WTC11 (cell line): ENCODE measurements at regions not wholly inside any gene's neighbourhood (a gene's known extent, or its start where the extent isn't known, plus 50 kb on each side); places are given as distances from the start of the nearest gene placed in this dataset.

Experiments
- ATAC-seq: fragments of 200-7000 bp; cut with Tn5 transposase; 2 replicates; pipeline ENCODE4 v1.10.0; 2021; ENCODE audit warnings: mild to moderate bottlenecking, moderate library complexity
- CTCF ChIA-PET: fragments of 300-600 bp; sonication (Branson Sonifier 250); formaldehyde crosslinking; loops from one replicate; lab custom pipeline; 2021; ENCODE audit warnings: antibody characterized with exemption; lab: Charles Lee
- POLR2A ChIA-PET: fragments of 350-600 bp; sonication (Branson Sonifier 250); formaldehyde crosslinking; loops from one replicate; lab custom pipeline; 2021; ENCODE audit warnings: antibody characterized with exemption; lab: Charles Lee
- DNase-seq: peaks from one replicate; pipeline ENCODE4 v3.0.0; 2021; ENCODE audit warnings: low spot score
- H3K27ac Mint-ChIP-seq: 2 replicates; pipeline ENCODE4 v1.8.0; 2021; ENCODE audit warnings: mixed read lengths
- H3K27me3 Mint-ChIP-seq: 2 replicates; pipeline ENCODE4 v1.8.0; 2021; ENCODE audit warnings: low read depth, mild to moderate bottlenecking, moderate library complexity, mixed read lengths
- H3K36me3 Mint-ChIP-seq: 2 replicates; pipeline ENCODE4 v1.8.0; 2021; ENCODE audit warnings: mixed read lengths
- H3K4me1 Mint-ChIP-seq: 2 replicates; pipeline ENCODE4 v1.8.0; 2022; ENCODE audit warnings: mixed read lengths
- H3K4me3 Mint-ChIP-seq: 2 replicates; pipeline ENCODE4 v1.8.0; 2021; ENCODE audit warnings: mild to moderate bottlenecking, moderate library complexity, mixed read lengths
- H3K9me3 Mint-ChIP-seq: 2 replicates; pipeline ENCODE4 v1.8.0; 2021; ENCODE audit warnings: mixed read lengths
- CBFB ChIP-seq: sonication (generic); formaldehyde crosslinking; IDR thresholded peaks from 2 replicates; pipeline ENCODE4 v1.8.1; 2022; ENCODE audit warnings: mild to moderate bottlenecking, low read depth, missing genetic modification reagents
- CREM ChIP-seq: sonication (generic); formaldehyde crosslinking; IDR thresholded peaks from 2 replicates; pipeline ENCODE4 v1.8.1; 2022; ENCODE audit warnings: mild to moderate bottlenecking, missing genetic modification reagents, moderate library complexity
- ELF4 ChIP-seq: sonication (generic); formaldehyde crosslinking; IDR thresholded peaks from 2 replicates; pipeline ENCODE4 v1.8.1; 2022; ENCODE audit warnings: low read depth, mild to moderate bottlenecking, moderate library complexity, missing genetic modification reagents
- EMX1 ChIP-seq: fragments of 250-450 bp; sonication (Bioruptor Pico); IDR thresholded peaks from 2 replicates; pipeline ENCODE4 v1.8.0; 2021; ENCODE audit warnings: mild to moderate bottlenecking
- ESRRA ChIP-seq: sonication (generic); formaldehyde crosslinking; IDR thresholded peaks from 2 replicates; pipeline ENCODE4 v1.8.1; 2022; ENCODE audit warnings: mild to moderate bottlenecking, missing genetic modification reagents, borderline replicate concordance
- GRHL2 ChIP-seq: fragments of 250-450 bp; sonication (Bioruptor Pico); IDR thresholded peaks from 2 replicates; pipeline ENCODE4 v1.8.0; 2022; ENCODE audit warnings: mild to moderate bottlenecking, moderate library complexity; ENCODE audit not compliant: insufficient replicate concordance, severe bottlenecking
- HMGA2 ChIP-seq: fragments of 250-450 bp; sonication (Bioruptor Pico); IDR thresholded peaks from 2 replicates; pipeline ENCODE4 v1.4.0; 2021; ENCODE audit warnings: mild to moderate bottlenecking, moderate library complexity
- JAZF1 ChIP-seq: fragments of 250-450 bp; sonication (Bioruptor Pico); IDR thresholded peaks from 2 replicates; pipeline ENCODE4 v1.9.0; 2021; ENCODE audit warnings: moderate library complexity, mild to moderate bottlenecking, inconsistent platforms
- NR3C1 ChIP-seq: sonication (generic); formaldehyde crosslinking; conservative IDR thresholded peaks from 2 replicates; pipeline ENCODE4 v1.8.1; 2023; ENCODE audit warnings: low read depth, mild to moderate bottlenecking, missing genetic modification reagents
- PREB ChIP-seq: sonication (generic); formaldehyde crosslinking; IDR thresholded peaks from 2 replicates; pipeline ENCODE4 v1.8.1; 2022; ENCODE audit warnings: mild to moderate bottlenecking, missing genetic modification reagents, moderate library complexity, borderline replicate concordance
- RELA ChIP-seq: sonication (generic); formaldehyde crosslinking; IDR thresholded peaks from 2 replicates; pipeline ENCODE4 v1.8.1; 2022; ENCODE audit warnings: missing genetic modification reagents, mild to moderate bottlenecking, borderline replicate concordance
- RORB ChIP-seq: fragments of 250-450 bp; sonication (Bioruptor Pico); IDR thresholded peaks from 2 replicates; pipeline ENCODE4 v1.9.0; 2021; ENCODE audit warnings: mild to moderate bottlenecking
- SMAD4 ChIP-seq: sonication (generic); formaldehyde crosslinking; IDR thresholded peaks from 2 replicates; pipeline ENCODE4 v1.8.0; 2022; ENCODE audit warnings: mild to moderate bottlenecking, missing genetic modification reagents
- STAT6 ChIP-seq: sonication (generic); formaldehyde crosslinking; conservative IDR thresholded peaks from 2 replicates; pipeline ENCODE4 v1.8.1; 2023; ENCODE audit warnings: mild to moderate bottlenecking, low read depth, missing genetic modification reagents, moderate library complexity
- TEAD1 ChIP-seq: sonication (generic); formaldehyde crosslinking; IDR thresholded peaks from 2 replicates; pipeline ENCODE4 v1.8.0; 2022; ENCODE audit warnings: mild to moderate bottlenecking, missing genetic modification reagents
- ZBTB21 ChIP-seq: sonication (generic); formaldehyde crosslinking; IDR thresholded peaks from 2 replicates; pipeline ENCODE4 v1.8.1; 2023; ENCODE audit warnings: mild to moderate bottlenecking, missing genetic modification reagents, borderline replicate concordance
- ZNF281 ChIP-seq: sonication (generic); formaldehyde crosslinking; IDR thresholded peaks from 2 replicates; pipeline ENCODE4 v1.8.0; 2023; ENCODE audit warnings: mild to moderate bottlenecking, missing genetic modification reagents
- ZNF317 ChIP-seq: sonication (generic); formaldehyde crosslinking; IDR thresholded peaks from 2 replicates; pipeline ENCODE4 v1.8.1; 2023; ENCODE audit warnings: low read depth, mild to moderate bottlenecking, moderate library complexity, missing genetic modification reagents, borderline replicate concordance
- ZNF396 ChIP-seq: fragments of 250-450 bp; sonication (Bioruptor Pico); IDR thresholded peaks from 2 replicates; pipeline ENCODE4 v1.8.0; 2021; ENCODE audit warnings: mild to moderate bottlenecking, moderate library complexity, borderline replicate concordance
- ZNF423 ChIP-seq: fragments of 250-450 bp; sonication (Bioruptor Pico); IDR thresholded peaks from 2 replicates; pipeline ENCODE4 v2.1.2; 2022; ENCODE audit warnings: mild to moderate bottlenecking, moderate library complexity
- ZNF512 ChIP-seq: sonication (generic); formaldehyde crosslinking; IDR thresholded peaks from 2 replicates; pipeline ENCODE4 v1.8.1; 2022; ENCODE audit warnings: missing genetic modification reagents, borderline replicate concordance
- TF ChIP-seq, protein P1 (sequence below): fragments of 250-450 bp; sonication (Bioruptor Pico); conservative IDR thresholded peaks from 2 replicates; pipeline ENCODE4 v1.9.0; 2021; ENCODE audit warnings: mild to moderate bottlenecking
- TF ChIP-seq, protein P2 (sequence below): sonication (generic); formaldehyde crosslinking; IDR thresholded peaks from 2 replicates; pipeline ENCODE4 v1.8.0; 2023; ENCODE audit warnings: missing genetic modification reagents

- Mint-ChIP-seq H3K36me3 (no peaks in the 10 kb centered on the region), H3K27ac (no peak overlapping the region), H3K27me3 (no peaks in the 10 kb centered on the region), H3K9me3 (no peaks in the 10 kb centered on the region), H3K4me3 (no peak overlapping the region), H3K4me1 (peaks cover 12% of the 10 kb centered on the region)
- no peak for DNase-seq
- ChIA-PET POLR2A (no interaction called here), CTCF (interaction anchor here (1.1 kb wide), 1 partner anchor 610 kb away, joined by 3 read pairs; no protein-coding TSS in a partner anchor)
- no peak for TF ChIP-seq ELF4 (CRISPR knock-in tag)
- TF ChIP-seq EMX1 (CRISPR knock-in tag), result no peak
- TF ChIP-seq ZNF423, result no peak
- no peak for TF ChIP-seq ZNF281 (CRISPR knock-in tag)
- TF ChIP-seq NR3C1, result no peak
- no peak for TF ChIP-seq GRHL2 (CRISPR knock-in tag)
- TF ChIP-seq JAZF1 (CRISPR knock-in tag), result no peak
- no peak for TF ChIP-seq ZNF512 (CRISPR knock-in tag)
- TF ChIP-seq RELA (CRISPR knock-in tag), result no peak
- TF ChIP-seq ZBTB21 (CRISPR knock-in tag), result no peak
- no peak for TF ChIP-seq SMAD4 (CRISPR knock-in tag)
- no peak for TF ChIP-seq ESRRA
- TF ChIP-seq, protein P1, sequence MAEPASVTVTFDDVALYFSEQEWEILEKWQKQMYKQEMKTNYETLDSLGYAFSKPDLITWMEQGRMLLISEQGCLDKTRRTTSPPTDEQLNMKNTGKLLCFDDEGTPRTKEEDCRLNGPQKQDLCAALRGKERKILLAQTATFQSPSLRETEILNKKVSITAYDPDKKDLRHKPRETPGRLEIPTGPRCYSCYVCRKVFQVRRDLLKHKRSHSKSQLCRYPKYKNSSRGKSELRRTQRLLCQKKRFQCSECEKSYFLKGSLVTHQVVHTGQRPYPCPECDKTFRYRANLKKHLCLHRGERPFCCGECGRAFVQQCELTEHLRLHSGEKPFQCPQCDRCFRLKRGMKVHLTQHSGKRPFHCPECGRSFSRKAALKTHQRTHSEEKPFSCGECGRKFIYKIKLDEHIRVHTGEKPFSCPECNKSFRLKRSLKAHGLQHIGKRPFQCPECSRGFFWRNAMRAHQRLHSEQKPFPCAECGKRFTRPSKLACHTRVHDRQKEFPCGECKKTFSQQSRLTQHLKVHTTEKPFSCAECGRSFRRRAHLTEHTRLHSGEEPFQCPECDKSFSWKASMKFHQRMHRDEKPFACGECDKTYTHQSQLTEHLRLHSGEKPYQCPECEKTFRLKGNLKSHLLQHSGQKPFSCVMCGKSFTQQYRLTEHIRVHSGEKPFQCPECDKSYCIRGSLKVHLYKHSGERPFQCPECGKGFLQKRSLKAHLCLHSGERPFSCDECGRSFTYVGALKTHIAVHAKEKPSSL (CRISPR knock-in tag), result no peak
- TF ChIP-seq TEAD1 (CRISPR knock-in tag), result no peak
- no peak for ATAC-seq
These were observed 102.4 kb upstream of the ST6GALNAC5 start for GRCh38 chr1:76764638-76765454.

DNA sequence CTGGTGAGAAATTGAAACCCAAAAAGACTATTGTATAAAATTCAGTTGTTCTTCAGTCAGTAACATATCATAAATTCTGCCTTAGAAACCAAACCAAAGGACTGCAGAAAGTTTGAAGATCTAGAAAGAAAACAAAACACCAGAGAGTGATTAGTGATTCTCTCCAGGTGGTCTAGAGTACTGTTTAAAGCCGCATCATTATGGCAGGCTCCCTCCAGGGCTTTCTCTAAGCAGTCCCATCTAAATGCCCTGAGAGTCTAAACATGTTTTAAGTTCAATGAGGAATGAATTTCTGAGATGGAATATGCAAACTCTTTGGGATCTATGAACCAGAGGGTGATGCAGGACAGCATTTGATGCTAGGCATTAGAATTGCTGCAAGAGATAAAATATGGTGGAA lies 100.9 kb upstream of the ST6GALNAC5 start:
- Mint-ChIP-seq H3K9me3 (no peaks in the 10 kb centered on the region), H3K4me3 (no peak overlapping the region), H3K27me3 (no peaks in the 10 kb centered on the region), H3K4me1 (peaks cover 12% of the 10 kb centered on the region), H3K27ac (no peak overlapping the region), H3K36me3 (no peaks in the 10 kb centered on the region)
- ATAC-seq (peak; percentile 62), DNase-seq (no peak)
- ChIA-PET POLR2A (no interaction called here), CTCF (no interaction called here)
- TF ChIP-seq ZNF317 (no peak), NR3C1 (no peak), GRHL2 (CRISPR knock-in tag) (no peak), ELF4 (CRISPR knock-in tag) (no peak), CBFB (no peak), CREM (no peak), ZNF396 (CRISPR knock-in tag) (no peak), HMGA2 (no peak), JAZF1 (CRISPR knock-in tag) (no peak), PREB (no peak), RORB (CRISPR knock-in tag) (no peak), STAT6 (no peak)
- TF ChIP-seq, protein P2, sequence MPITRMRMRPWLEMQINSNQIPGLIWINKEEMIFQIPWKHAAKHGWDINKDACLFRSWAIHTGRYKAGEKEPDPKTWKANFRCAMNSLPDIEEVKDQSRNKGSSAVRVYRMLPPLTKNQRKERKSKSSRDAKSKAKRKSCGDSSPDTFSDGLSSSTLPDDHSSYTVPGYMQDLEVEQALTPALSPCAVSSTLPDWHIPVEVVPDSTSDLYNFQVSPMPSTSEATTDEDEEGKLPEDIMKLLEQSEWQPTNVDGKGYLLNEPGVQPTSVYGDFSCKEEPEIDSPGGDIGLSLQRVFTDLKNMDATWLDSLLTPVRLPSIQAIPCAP (CRISPR knock-in tag), result no peak
